Liver (tissue), 8 donors: ENCODE measurements at regions not wholly inside any gene's neighbourhood (a gene's known extent, or its start where the extent isn't known, plus 50 kb on each side); places are given as distances from the start of the nearest gene placed in this dataset.

Experiments used
- DNase-seq: peaks from one replicate; pipeline ENCODE4 v3.0.0-alpha.2; 2017; ENCODE audit warnings: low spot score
- H3K27ac ChIP-seq, 2 donors: one replicate each; pipeline ENCODE4 v1.7.0; 2013; ENCODE audit warnings: inconsistent platforms in 2 of 2, low read length in 2 of 2, control low read depth in 1 of 2, low read depth in 1 of 2, mild to moderate bottlenecking in 1 of 2
- H3K27me3 ChIP-seq, 4 donors: one replicate each; pipeline versions ENCODE4 v1.6.1 to v1.7.0; 2013; ENCODE audit warnings: low read length in 3 of 4, inconsistent platforms in 1 of 4, mild to moderate bottlenecking in 1 of 4, moderate library complexity in 1 of 4; ENCODE audit not compliant: control insufficient read depth in 4 of 4, insufficient read depth in 4 of 4
- H3K36me3 ChIP-seq, 4 donors: one replicate each; pipeline versions ENCODE4 v1.6.1 to v1.7.0; 2013; ENCODE audit warnings: low read length in 3 of 4, mild to moderate bottlenecking in 3 of 4, low read depth in 1 of 4, moderate library complexity in 1 of 4; ENCODE audit not compliant: control insufficient read depth in 4 of 4, insufficient read depth in 3 of 4
- H3K4me1 ChIP-seq, 4 donors: one replicate each; pipeline versions ENCODE4 v1.6.1 to v1.7.0; 2013; ENCODE audit warnings: low read length in 3 of 4, mild to moderate bottlenecking in 3 of 4, moderate library complexity in 1 of 4; ENCODE audit not compliant: control insufficient read depth in 4 of 4, insufficient read depth in 4 of 4
- H3K4me3 ChIP-seq, 3 donors: one replicate each; pipeline versions ENCODE4 v1.6.1 to v1.7.0; 2013; ENCODE audit warnings: low read length in 3 of 3, control low read depth in 1 of 3, low read depth in 1 of 3, mild to moderate bottlenecking in 1 of 3
- H3K9ac ChIP-seq, 2 donors: one replicate each; pipeline ENCODE4 v1.7.0; 2013; ENCODE audit warnings: low read length in 2 of 2, mild to moderate bottlenecking in 2 of 2, moderate library complexity in 2 of 2, control low read depth in 1 of 2, low read depth in 1 of 2
- H3K9me3 ChIP-seq, 4 donors: one replicate each; pipeline versions ENCODE4 v1.6.1 to v1.7.0; 2013; ENCODE audit warnings: low read length in 3 of 4; ENCODE audit not compliant: control insufficient read depth in 4 of 4
- EGR1 ChIP-seq, 2 donors: IDR thresholded peaks; 2 replicates each; pipeline ENCODE4 v1.6.1; 2016 to 2018; ENCODE audit warnings: antibody characterized with exemption in 2 of 2, low read depth in 2 of 2
- FOXA1 ChIP-seq: IDR thresholded peaks from 2 replicates; pipeline ENCODE4 v1.6.1; 2016; ENCODE audit warnings: antibody characterized with exemption
- FOXA2 ChIP-seq: IDR thresholded peaks from 2 replicates; pipeline ENCODE4 v1.6.1; 2016; ENCODE audit warnings: antibody characterized with exemption
- GABPA ChIP-seq, 2 donors: IDR thresholded peaks in 1 of 2; conservative IDR thresholded peaks in 1 of 2; 2 replicates each; pipeline ENCODE4 v1.6.1; 2016; ENCODE audit warnings: antibody characterized with exemption in 2 of 2, mild to moderate bottlenecking in 1 of 2, moderate library complexity in 1 of 2
- HNF4A ChIP-seq, 2 donors: conservative IDR thresholded peaks; 2 replicates each; pipeline ENCODE4 v1.6.1; 2016; ENCODE audit warnings: antibody characterized with exemption in 2 of 2, mild to moderate bottlenecking in 2 of 2
- HNF4G ChIP-seq: IDR thresholded peaks from 2 replicates; pipeline ENCODE4 v1.6.1; 2016; ENCODE audit warnings: antibody characterized with exemption
- NR2F2 ChIP-seq: IDR thresholded peaks from 2 replicates; pipeline ENCODE4 v1.6.1; 2016; ENCODE audit warnings: antibody characterized with exemption
- RAD21 ChIP-seq, 2 donors: IDR thresholded peaks; 2 replicates each; pipeline ENCODE4 v1.6.1; 2016; ENCODE audit warnings: antibody characterized with exemption in 2 of 2, mild to moderate bottlenecking in 2 of 2
- RXRA ChIP-seq, 2 donors: IDR thresholded peaks; 2 replicates each; pipeline ENCODE4 v1.6.1; 2017 to 2018; ENCODE audit warnings: antibody characterized with exemption in 2 of 2, mild to moderate bottlenecking in 1 of 2
- SP1 ChIP-seq: IDR thresholded peaks from 2 replicates; pipeline ENCODE4 v1.6.1; 2018; ENCODE audit warnings: antibody characterized with exemption, mild to moderate bottlenecking
- TAF1 ChIP-seq: conservative IDR thresholded peaks from 2 replicates; pipeline ENCODE4 v1.6.1; 2016; ENCODE audit warnings: antibody characterized with exemption, mild to moderate bottlenecking
- YY1 ChIP-seq: IDR thresholded peaks from 2 replicates; pipeline ENCODE4 v1.6.1; 2016; ENCODE audit warnings: antibody characterized with exemption, mild to moderate bottlenecking
- WGBS: extraction: QIAGEN DNeasy Blood & Tissue Kit; methylation state at CpG from one replicate; pipeline ENCODE4 v1.1.7; 2013; 5-methylcytosine and 5-hydroxymethylcytosine counted together
- TF ChIP-seq, protein P1 (sequence below): IDR thresholded peaks from 2 replicates; pipeline ENCODE4 v1.6.1; 2016; ENCODE audit warnings: antibody characterized with exemption
- TF ChIP-seq, protein P2 (sequence below): fragments of 150-350 bp; IDR thresholded peaks from 2 replicates; pipeline ENCODE4 v1.5.1; 2017; ENCODE audit warnings: improper control_type of control experiment, low read depth, low read length; ENCODE audit not compliant: missing input control
- TF ChIP-seq, protein P3 (sequence below): IDR thresholded peaks from 2 replicates; pipeline ENCODE4 v1.6.1; 2016; ENCODE audit warnings: antibody characterized with exemption
- TF ChIP-seq, protein P4 (sequence below): IDR thresholded peaks from 2 replicates; pipeline ENCODE4 v1.6.1; 2016; ENCODE audit warnings: antibody characterized with exemption, mild to moderate bottlenecking
- TF ChIP-seq, protein P5 (sequence below): IDR thresholded peaks from 2 replicates; pipeline ENCODE4 v1.6.1; 2016; ENCODE audit warnings: antibody characterized with exemption
- donor health status: healthy.
- donor health status: healthy.
- donor health status: healthy.
- donor health status: healthy.
- donor health status: healthy.

DNA sequence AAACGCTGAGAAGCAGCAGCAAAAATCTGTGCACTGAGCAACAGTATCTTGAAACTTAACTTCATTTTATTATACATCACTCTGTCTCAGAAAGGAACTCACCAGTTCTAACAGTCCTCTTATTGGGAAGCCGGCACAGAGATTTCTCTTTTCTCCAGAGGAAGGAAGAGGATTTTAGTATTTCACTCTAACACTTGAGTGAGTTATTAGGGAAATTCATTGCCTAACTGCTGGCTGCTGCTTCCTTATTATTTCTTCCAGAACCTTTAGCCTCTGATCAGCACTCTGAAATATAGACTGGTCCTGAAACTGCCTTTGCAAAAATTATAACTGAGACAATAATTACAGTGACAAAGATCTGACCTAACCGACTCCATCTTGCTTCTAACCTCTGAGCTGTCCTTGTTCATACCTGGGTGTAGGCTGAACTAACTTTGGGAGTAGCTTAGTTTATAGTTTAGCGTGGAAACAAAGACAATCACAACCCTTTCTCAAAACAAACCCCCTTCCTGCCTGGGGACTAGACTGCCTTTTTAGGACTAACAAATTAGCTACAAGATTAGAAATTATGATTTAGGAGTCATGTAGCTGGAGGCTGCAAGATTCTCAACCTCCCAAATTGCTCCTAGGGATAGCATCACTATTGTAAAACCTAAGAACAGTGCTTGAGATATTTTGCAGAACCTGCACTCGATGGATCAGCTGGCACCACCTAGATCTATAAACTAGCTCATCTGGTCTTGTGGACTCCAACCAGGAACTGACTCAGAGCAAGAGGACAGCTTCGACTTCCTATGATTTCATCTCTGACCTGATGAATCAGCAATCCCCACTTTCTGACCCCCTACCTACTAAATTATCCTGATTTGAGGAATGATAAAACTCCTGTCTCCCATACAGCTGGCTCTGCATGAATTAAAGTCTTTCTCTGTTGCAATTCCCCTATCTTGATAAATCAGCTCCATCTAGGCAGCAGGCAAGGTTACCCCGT is 117.5 kb downstream of the DYRK2 start:
- H3K4me1 ChIP-seq, result no peaks in the 10 kb centered on the region
- H3K4me3 ChIP-seq, result no peak overlapping the region
- no peak overlapping the region for H3K27ac ChIP-seq
- DNase-seq, result no peak
- H3K27me3 ChIP-seq, result no peaks in the 10 kb centered on the region
- H3K9me3 ChIP-seq, result no peaks in the 10 kb centered on the region
- no peaks in the 10 kb centered on the region for H3K36me3 ChIP-seq
- WGBS, result 75% methylated on average over 7 of the region's 7 CpGs
- H3K9ac ChIP-seq, result no peak overlapping the region
- TF ChIP-seq, protein P1, sequence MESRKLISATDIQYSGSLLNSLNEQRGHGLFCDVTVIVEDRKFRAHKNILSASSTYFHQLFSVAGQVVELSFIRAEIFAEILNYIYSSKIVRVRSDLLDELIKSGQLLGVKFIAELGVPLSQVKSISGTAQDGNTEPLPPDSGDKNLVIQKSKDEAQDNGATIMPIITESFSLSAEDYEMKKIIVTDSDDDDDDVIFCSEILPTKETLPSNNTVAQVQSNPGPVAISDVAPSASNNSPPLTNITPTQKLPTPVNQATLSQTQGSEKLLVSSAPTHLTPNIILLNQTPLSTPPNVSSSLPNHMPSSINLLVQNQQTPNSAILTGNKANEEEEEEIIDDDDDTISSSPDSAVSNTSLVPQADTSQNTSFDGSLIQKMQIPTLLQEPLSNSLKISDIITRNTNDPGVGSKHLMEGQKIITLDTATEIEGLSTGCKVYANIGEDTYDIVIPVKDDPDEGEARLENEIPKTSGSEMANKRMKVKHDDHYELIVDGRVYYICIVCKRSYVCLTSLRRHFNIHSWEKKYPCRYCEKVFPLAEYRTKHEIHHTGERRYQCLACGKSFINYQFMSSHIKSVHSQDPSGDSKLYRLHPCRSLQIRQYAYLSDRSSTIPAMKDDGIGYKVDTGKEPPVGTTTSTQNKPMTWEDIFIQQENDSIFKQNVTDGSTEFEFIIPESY, result no peak
- no peak for TF ChIP-seq RAD21 (IDR thresholded peaks at IDR 0.05)
- TF ChIP-seq GABPA (IDR thresholded peaks at IDR 0.05 in 1 of 2, conservative IDR thresholded peaks at IDR 0.05 in 1 of 2), result no peak
- no peak for TF ChIP-seq FOXA2
- TF ChIP-seq, protein P2, sequence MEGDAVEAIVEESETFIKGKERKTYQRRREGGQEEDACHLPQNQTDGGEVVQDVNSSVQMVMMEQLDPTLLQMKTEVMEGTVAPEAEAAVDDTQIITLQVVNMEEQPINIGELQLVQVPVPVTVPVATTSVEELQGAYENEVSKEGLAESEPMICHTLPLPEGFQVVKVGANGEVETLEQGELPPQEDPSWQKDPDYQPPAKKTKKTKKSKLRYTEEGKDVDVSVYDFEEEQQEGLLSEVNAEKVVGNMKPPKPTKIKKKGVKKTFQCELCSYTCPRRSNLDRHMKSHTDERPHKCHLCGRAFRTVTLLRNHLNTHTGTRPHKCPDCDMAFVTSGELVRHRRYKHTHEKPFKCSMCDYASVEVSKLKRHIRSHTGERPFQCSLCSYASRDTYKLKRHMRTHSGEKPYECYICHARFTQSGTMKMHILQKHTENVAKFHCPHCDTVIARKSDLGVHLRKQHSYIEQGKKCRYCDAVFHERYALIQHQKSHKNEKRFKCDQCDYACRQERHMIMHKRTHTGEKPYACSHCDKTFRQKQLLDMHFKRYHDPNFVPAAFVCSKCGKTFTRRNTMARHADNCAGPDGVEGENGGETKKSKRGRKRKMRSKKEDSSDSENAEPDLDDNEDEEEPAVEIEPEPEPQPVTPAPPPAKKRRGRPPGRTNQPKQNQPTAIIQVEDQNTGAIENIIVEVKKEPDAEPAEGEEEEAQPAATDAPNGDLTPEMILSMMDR, result no peak
- TF ChIP-seq RXRA (IDR thresholded peaks at IDR 0.05), result no peak
- TF ChIP-seq HNF4G, result no peak
- TF ChIP-seq, protein P3, sequence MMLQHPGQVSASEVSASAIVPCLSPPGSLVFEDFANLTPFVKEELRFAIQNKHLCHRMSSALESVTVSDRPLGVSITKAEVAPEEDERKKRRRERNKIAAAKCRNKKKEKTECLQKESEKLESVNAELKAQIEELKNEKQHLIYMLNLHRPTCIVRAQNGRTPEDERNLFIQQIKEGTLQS, result no peak
- TF ChIP-seq YY1, result no peak
- TF ChIP-seq NR2F2, result no peak
- TF ChIP-seq TAF1, result no peak
- TF ChIP-seq HNF4A (conservative IDR thresholded peaks at IDR 0.05), result no peak
- TF ChIP-seq, protein P4, sequence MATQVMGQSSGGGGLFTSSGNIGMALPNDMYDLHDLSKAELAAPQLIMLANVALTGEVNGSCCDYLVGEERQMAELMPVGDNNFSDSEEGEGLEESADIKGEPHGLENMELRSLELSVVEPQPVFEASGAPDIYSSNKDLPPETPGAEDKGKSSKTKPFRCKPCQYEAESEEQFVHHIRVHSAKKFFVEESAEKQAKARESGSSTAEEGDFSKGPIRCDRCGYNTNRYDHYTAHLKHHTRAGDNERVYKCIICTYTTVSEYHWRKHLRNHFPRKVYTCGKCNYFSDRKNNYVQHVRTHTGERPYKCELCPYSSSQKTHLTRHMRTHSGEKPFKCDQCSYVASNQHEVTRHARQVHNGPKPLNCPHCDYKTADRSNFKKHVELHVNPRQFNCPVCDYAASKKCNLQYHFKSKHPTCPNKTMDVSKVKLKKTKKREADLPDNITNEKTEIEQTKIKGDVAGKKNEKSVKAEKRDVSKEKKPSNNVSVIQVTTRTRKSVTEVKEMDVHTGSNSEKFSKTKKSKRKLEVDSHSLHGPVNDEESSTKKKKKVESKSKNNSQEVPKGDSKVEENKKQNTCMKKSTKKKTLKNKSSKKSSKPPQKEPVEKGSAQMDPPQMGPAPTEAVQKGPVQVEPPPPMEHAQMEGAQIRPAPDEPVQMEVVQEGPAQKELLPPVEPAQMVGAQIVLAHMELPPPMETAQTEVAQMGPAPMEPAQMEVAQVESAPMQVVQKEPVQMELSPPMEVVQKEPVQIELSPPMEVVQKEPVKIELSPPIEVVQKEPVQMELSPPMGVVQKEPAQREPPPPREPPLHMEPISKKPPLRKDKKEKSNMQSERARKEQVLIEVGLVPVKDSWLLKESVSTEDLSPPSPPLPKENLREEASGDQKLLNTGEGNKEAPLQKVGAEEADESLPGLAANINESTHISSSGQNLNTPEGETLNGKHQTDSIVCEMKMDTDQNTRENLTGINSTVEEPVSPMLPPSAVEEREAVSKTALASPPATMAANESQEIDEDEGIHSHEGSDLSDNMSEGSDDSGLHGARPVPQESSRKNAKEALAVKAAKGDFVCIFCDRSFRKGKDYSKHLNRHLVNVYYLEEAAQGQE, result no peak
- TF ChIP-seq, protein P5, sequence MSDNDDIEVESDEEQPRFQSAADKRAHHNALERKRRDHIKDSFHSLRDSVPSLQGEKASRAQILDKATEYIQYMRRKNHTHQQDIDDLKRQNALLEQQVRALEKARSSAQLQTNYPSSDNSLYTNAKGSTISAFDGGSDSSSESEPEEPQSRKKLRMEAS, result no peak
- no peak for TF ChIP-seq SP1
- no peak for TF ChIP-seq EGR1 (IDR thresholded peaks at IDR 0.05; ENCODE audit: low read depth in 2 of 2)
- no peak for TF ChIP-seq FOXA1
